Ramos (cell line): ENCODE measurements at regions not wholly inside any gene's neighbourhood (a gene's known extent, or its start where the extent isn't known, plus 50 kb on each side); places are given as distances from the start of the nearest gene placed in this dataset.

ENCODE experiments used
- in situ Hi-C: fragments of 300-500 bp; cut with MboI; formaldehyde crosslinking; loops from one replicate; pipeline ENCODE4 v1.14.3; 2022; ENCODE audit warnings: low sequenced_read_pairs; ENCODE audit not compliant: unreplicated experiment

DNA sequence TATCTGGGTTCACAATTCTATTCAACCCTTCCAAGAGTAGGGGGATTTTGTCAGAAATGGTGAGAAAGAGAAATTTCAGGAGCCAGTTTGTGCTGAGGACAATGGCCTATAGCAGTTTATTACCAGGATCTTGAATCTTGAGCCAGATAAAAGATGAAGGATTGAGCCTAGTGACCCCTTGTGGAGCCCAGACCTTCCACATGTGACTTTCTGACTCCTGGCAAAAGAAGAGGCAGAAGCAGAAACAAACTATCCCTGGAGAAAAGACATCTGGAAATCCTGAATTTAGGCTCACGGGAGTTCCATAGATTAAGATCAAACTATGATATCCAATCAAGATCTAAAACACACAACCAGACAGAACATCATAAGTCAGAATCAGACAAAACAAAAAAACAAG lies 60.9 kb upstream of the CHRM2 start:
- in situ Hi-C loops: no loop called here

GRCh38 chr7:136803028-136803427 lies 65.4 kb upstream of the CHRM2 start:
- in situ Hi-C loops: no loop called here

DNA sequence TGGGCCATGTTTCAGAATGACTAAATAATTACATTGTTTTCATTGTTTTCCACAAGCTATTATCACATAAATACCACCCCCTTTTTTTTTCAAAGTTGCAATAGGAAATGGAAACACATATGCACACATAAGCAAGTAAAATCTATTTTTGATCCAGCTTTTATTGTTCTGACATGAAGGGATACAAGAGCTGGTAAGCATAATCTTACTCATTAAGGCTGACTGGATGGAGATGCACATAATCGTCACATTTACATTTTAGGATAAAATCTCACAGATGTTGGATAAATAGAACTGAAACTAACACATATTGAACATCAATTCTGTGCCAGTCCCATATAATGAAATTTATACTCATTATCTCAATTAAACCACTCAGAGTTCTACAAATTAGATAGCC lies 84.5 kb upstream of the CHRM2 start:
- in situ Hi-C loops: no loop called here

- in situ Hi-C loops: no loop called here
Observed at GRCh38 chr7:136741941-136742340, 126.5 kb upstream of the CHRM2 start.

DNA sequence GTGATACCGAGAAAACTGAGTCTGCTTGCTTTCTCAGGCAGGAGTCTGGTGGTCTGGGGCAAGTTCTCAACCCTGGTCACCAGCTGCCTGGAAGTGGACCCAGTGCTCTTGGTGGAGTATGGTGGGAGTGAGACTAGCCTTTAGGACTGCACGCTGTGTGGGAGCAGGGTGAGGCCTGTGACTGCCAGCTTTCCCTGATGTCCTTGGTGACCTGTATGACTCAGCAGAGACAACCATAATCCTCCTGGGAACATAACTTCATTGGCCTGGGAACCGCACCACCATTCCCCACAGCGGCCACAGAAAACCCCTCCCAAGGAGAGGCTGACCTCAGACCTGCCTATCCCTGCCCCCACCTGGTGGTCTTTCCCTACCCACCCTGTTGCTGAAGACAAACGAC lies 139.5 kb upstream of the CHRM2 start:
- in situ Hi-C loops: no loop called here

DNA sequence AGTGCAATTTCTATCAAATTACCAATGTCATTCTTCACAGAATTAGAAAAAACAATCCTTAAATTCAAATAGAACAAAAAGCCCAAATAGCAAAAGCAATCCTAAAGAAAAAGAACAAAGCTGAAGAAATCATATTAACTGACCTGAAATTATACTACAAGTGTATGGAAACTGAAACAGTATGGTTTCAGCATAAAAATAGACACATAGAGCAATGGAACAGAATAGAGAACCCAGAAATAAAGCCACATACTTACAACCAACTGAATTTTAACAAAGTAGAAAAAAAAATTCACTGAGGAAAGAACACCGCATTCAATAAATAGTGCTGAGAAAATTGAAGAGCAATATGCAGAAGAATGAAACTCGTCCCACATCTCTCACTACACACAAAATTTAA lies 142.0 kb upstream of the CHRM2 start:
- in situ Hi-C loops: no loop called here

- in situ Hi-C loops: no loop called here
Observed at GRCh38 chr7:136717910-136718557, 150.4 kb upstream of the CHRM2 start.

DNA sequence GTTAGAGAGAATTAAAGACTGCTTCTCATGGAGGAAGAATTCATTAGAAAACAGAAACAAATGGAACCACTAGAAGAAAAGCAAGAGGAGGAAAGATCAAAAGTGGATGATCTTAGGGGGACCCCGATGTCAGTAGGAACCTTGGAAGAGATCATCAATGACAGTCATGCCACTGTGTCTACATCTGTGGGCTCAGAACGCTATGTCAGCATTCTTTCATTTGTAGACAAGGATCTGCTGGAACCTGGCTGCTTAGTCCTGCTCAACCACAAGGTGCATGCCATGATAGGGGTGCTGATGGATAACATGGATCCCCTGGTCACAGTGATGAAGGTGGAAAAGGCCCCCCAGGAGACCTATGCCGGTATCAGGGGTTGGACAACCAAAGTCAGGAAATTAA lies 154.4 kb upstream of the CHRM2 start:
- in situ Hi-C loops: no loop called here

DNA sequence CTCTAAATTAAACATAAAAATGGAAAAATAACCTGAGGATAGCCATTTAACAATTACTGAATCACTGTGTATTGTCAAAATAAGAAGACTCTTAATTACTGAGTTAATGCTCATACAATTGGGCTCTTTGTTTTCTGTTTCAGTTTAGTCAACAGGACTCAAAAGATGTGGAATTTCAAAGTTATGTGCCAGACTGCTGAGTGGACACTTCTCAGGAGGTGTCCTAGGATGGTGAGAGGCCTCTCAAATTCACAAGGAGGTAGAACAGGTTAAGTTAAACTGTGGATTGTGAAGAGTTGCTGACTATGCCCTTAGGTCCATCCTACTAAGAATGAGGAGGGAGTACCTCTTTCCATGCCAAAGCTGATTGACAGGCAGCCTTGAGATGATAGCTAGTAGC lies 157.7 kb upstream of the CHRM2 start:
- in situ Hi-C loops: no loop called here

GRCh38 chr7:136709876-136710275 lies 158.6 kb upstream of the CHRM2 start:
- in situ Hi-C loops: no loop called here

DNA sequence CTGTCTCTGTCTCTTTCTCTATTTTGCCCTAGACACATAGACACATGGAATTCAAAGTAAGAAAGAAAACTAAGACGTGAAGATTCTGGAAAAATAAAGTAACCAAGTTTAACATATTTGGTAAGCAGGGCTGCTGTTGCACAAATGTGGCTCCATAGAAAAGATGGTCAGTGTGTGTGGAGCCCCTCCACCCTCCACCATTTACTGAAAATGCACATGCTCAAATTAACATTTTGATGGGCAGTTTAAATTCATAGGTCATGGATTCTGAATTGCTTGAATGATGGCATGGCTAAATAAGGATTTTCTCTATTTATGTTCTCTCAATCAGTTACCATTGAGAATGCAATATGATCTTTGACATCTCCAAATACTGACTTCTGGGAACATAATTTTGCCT lies 165.5 kb upstream of the CHRM2 start:
- in situ Hi-C loops: no loop called here

- in situ Hi-C loops: no loop called here
Observed at GRCh38 chr7:136698977-136699376, 169.5 kb upstream of the CHRM2 start.

GRCh38 chr7:136698231-136698630 lies 170.2 kb upstream of the CHRM2 start:
- in situ Hi-C loops: no loop called here

DNA sequence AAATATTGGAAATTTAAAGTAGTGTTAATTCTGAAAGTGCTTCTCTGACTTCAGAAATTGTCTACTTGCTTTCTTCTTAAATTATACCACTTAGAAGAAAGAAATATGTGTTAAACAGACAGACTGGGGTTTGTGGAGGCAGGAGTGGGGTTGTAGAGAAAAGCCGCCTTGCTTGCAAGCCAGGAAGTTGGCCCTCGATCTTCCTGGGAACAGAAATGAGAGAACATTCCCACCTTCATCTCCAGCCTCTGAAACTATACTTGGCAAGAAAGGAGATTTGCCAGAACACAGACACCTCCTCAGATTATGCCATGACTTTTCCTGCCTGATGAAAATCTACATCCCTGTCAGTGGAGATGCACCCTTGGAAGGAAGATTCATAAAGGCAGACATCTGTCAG lies 171.2 kb upstream of the CHRM2 start:
- in situ Hi-C loops: no loop called here

- in situ Hi-C loops: no loop called here
Observed at GRCh38 chr7:136693166-136694119, 175.0 kb upstream of the CHRM2 start.

GRCh38 chr7:136692221-136692620 lies 176.2 kb upstream of the CHRM2 start:
- in situ Hi-C loops: no loop called here

DNA sequence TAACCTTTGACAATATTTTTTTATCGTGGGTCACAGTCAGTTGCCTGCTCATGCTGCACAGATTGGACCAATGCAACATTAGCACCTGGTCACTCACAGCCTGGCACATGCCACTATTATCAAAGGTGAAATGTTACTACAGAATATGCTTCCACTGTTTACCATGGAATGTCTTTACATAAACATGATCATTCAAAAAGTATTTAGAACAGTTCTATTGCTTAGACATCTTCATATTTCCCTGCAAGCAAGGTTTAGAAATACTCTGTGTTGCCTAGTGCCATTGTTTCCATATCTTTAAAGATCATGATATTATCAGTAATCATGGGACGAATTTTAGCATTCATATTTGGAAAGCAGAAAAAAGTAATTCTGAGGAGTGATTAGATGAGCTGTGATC lies 179.9 kb upstream of the CHRM2 start:
- in situ Hi-C loops: no loop called here

- in situ Hi-C loops: no loop called here
Observed at GRCh38 chr7:136687693-136688322, 180.6 kb upstream of the CHRM2 start.

DNA sequence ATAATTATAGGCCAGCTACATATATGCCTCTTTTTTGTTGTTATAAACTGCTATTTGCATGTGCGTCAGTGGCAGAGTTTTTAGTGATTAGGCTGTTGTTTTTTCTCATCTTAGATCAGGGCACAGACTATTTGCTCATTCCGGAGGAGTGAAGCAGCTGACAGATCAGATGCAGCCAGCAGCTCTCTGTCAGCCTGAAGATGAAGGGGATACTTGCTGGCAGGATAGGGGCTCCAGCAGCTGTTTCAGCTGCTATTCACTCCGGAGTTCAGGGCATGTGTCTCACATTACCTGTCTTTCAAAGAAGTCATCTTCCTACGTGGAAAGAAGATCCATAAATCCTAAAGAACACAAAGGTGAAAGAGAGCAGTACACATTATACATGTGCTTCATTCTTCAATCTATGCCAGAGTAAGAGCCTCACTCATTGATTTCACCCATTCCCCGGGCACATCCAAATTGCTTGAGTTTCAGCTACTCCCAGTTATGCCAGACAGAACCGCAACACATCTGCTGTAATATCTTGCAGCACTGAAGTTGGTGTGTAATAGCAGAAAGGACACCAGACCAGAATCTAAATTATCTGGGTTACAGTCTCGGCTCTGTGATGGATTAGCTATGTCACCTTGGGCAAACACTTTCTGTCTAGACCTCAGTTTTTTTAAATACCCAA lies 182.8 kb upstream of the CHRM2 start:
- in situ Hi-C loops: no loop called here

- in situ Hi-C loops: no loop called here
Observed at GRCh38 chr7:136677471-136678365, 190.7 kb upstream of the CHRM2 start.
